Peyer's patch (tissue), 4 donors: ENCODE measurements at regions not wholly inside any gene's neighbourhood (a gene's known extent, or its start where the extent isn't known, plus 50 kb on each side); places are given as distances from the start of the nearest gene placed in this dataset.

ENCODE experiments used
- CTCF ChIP-seq, 6 experiments: fragments of 450-650 bp in 4 of 6; fragments of 200-600 bp in 2 of 6; sonication (generic) in 1 of 6; IDR thresholded peaks; one replicate each; pipeline ENCODE4 v1.5.1; 2017 to 2019; ENCODE audit warnings: antibody characterized with exemption in 6 of 6, mild to moderate bottlenecking in 3 of 6, moderate library complexity in 1 of 6
- POLR2A ChIP-seq, 2 donors: fragments of 450-650 bp; IDR thresholded peaks; one replicate each; pipeline ENCODE4 v1.5.1; 2017; ENCODE audit warnings: antibody characterized with exemption in 2 of 2, mild to moderate bottlenecking in 2 of 2, moderate library complexity in 2 of 2

GRCh38 chr12:132437943-132438700 lies 51.8 kb upstream of the FBRSL1 start:
- no peak for TF ChIP-seq CTCF (IDR thresholded peaks at IDR 0.05)
- TF ChIP-seq POLR2A (IDR thresholded peaks at IDR 0.05): no peak
